ENCODE measurements at regions not wholly inside any gene's neighbourhood (a gene's known extent, or its start where the extent isn't known, plus 50 kb on each side); places are given as distances from the start of the nearest gene placed in this dataset.
A peak's percentile ranks its signal among the peaks of the same experiment; 100 is the strongest.

DNA sequence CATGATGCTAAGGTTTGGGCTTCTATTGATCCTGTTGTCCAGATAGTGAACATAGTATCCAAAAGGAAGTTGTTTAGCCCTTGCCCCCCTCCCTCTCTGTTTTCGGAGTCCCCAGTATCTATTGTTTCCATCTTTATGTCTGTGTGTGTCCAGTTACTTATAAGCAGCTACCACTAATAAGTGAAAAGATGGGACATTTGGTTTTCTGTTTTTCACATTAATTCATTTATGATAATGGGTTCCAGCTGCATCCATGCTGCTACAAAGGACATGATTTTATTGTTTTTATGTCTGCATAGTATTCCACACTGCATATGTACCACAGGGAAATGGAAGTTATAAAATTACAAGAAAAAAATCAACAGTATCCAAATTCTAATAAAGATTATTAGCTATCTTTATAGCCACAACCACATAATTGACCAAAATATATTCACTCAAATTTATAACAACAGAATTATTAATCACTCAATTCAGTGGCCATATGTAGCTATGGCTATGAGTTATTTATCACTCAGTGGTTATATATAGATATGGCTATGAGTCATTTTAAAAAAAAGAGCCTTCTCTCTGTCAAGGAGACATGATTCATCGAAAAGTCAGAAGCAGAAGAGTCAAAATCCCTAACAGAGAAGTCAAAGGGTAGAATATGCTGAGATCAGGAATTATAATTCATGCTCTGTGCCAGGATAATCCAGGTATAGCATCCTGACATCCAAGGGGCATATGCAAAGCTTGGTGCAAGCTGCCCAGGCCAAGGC lies 367.5 kb downstream of the DEPDC1B start:
- H3K27ac ChIP-seq (ENCODE audit: low read length), result no peak overlapping the region
- WGBS (ENCODE audit: insufficient coverage), result no CpG with 5 or more reads among the region's 2 CpGs

DNA sequence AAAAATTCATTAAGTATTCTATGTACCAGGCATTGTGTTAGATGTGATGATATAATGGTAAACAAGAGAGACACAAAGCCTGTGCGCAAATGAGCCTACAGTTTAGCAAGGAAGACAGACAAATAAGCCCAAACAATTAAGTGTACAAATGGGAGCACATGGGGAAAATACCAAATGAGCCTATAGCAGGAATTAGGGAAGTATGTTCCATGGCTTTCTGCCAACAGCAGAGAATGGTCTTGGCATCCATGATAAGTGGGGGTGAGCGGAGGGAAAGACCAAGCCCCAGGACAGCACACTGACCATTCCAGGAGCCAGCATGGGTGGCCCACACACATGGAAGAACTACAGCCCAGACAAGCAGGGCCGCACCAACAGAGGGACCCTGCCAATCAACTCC lies 369.7 kb downstream of the DEPDC1B start:
- H3K4me1 ChIP-seq (ENCODE audit: control insufficient read depth, insufficient read depth, low read length), result no peaks in the 10 kb centered on the region
- WGBS (ENCODE audit: insufficient coverage), result 100% methylated on average over 1 of the region's 3 CpGs
- no peaks in the 10 kb centered on the region for H3K9me3 ChIP-seq (replicated peaks; ENCODE audit: control insufficient read depth, low read depth, low read length)
- H3K27ac ChIP-seq (ENCODE audit: low read length), result no peak overlapping the region
- no peak overlapping the region for H3K4me3 ChIP-seq (ENCODE audit: low read length)
- no peak for DNase-seq
- no peaks in the 10 kb centered on the region for H3K27me3 ChIP-seq (ENCODE audit: control insufficient read depth, insufficient read depth, low read length)
- H3K36me3 ChIP-seq (ENCODE audit: control insufficient read depth, insufficient read depth, low read length), result no peaks in the 10 kb centered on the region

More for the DNA sequence above, 367.5 kb downstream of the DEPDC1B start:
- H3K4me1 ChIP-seq (ENCODE audit: control insufficient read depth, insufficient read depth, low read length), result no peaks in the 10 kb centered on the region
- no peaks in the 10 kb centered on the region for H3K36me3 ChIP-seq (ENCODE audit: control insufficient read depth, insufficient read depth, low read length)
- no peak for DNase-seq
- no peaks in the 10 kb centered on the region for H3K9me3 ChIP-seq (replicated peaks; ENCODE audit: control insufficient read depth, low read depth, low read length)
- no peak overlapping the region for H3K4me3 ChIP-seq (ENCODE audit: low read length)
- H3K27me3 ChIP-seq (ENCODE audit: control insufficient read depth, insufficient read depth, low read length), result no peaks in the 10 kb centered on the region

DNA sequence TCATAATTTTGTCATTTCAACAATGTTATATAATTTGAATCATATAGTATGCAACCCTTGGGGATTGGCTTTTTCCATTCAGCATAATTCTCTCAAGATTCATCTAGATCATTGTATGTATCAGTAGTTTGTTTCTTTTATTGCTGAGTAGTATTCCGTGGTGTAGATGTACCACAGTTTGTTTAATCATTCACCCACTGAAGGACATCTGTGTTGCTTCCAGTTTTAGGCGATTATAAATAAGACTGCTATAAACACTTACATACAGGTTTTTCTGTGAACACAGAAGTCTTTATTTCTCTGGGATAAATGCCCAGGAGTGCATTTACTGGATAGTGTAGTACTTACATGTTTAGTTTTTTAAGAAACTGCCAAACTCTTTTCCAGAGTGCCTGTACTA lies 374.1 kb downstream of the DEPDC1B start:
- no CpG with 5 or more reads among the region's 2 CpGs for WGBS (ENCODE audit: insufficient coverage)

DNA sequence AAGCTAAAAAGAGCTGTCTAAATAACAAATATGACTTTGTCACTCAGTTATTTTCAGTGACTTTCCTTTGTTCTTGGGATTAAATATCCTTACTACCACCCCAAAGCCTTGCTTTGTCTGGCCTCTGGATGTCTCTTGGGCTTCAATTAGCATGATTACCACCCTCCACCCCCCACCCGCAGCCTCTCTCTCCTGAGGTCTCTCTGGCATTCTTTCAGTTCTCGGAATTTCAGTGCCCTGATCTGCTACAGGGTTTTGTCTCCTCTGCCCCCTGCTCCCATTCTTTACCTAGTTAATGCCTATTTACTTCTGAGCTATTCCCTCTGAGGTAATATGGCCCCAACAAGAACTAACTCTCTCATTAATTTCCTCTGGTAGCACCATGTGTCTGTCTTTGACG lies 376.4 kb downstream of the DEPDC1B start:
- Histone ChIP-seq H3K4me3 (ENCODE audit: low read length) (no peak overlapping the region), H3K9me3 (replicated peaks; ENCODE audit: control insufficient read depth, low read depth, low read length) (no peaks in the 10 kb centered on the region), H3K36me3 (ENCODE audit: control insufficient read depth, insufficient read depth, low read length) (no peaks in the 10 kb centered on the region), H3K27ac (ENCODE audit: low read length) (no peak overlapping the region), H3K4me1 (ENCODE audit: control insufficient read depth, insufficient read depth, low read length) (no peaks in the 10 kb centered on the region), H3K27me3 (ENCODE audit: control insufficient read depth, insufficient read depth, low read length) (no peaks in the 10 kb centered on the region)
- no peak for DNase-seq
- 64% methylated on average over 2 of the region's 3 CpGs for WGBS (ENCODE audit: insufficient coverage)

More for the DNA sequence above, 374.1 kb downstream of the DEPDC1B start:
- Histone ChIP-seq H3K36me3 (ENCODE audit: control insufficient read depth, insufficient read depth, low read length) (no peaks in the 10 kb centered on the region), H3K27ac (ENCODE audit: low read length) (no peak overlapping the region), H3K27me3 (ENCODE audit: control insufficient read depth, insufficient read depth, low read length) (no peaks in the 10 kb centered on the region), H3K4me1 (ENCODE audit: control insufficient read depth, insufficient read depth, low read length) (no peaks in the 10 kb centered on the region), H3K9me3 (replicated peaks; ENCODE audit: control insufficient read depth, low read depth, low read length) (no peaks in the 10 kb centered on the region), H3K4me3 (ENCODE audit: low read length) (no peak overlapping the region)
- DNase-seq, result no peak

DNA sequence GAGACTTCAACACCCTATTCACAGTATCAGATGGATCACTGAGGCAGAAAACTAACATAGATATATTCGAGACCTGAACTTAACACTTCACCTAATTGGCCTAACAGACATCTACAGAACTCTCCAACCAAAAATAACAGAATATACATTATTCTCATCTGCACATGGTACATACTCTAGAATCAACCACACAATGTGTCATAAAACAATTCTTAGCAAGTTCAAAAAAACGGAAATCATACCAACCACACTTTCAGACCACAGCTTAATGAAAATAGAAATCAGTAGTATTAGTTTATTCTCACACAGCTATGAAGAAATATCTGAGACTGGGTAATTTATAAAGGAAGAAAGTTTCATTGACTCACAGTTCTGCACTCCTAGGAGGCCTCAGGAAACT lies 387.9 kb downstream of the DEPDC1B start:
- H3K27me3 ChIP-seq (ENCODE audit: control insufficient read depth, insufficient read depth, low read length), result no peaks in the 10 kb centered on the region
- DNase-seq, result no peak
- H3K4me3 ChIP-seq (ENCODE audit: low read length), result no peak overlapping the region
- H3K36me3 ChIP-seq (ENCODE audit: control insufficient read depth, insufficient read depth, low read length), result no peaks in the 10 kb centered on the region
- no peak overlapping the region for H3K27ac ChIP-seq (ENCODE audit: low read length)
- no CpG with 5 or more reads among the region's 2 CpGs for WGBS (ENCODE audit: insufficient coverage)
- H3K4me1 ChIP-seq (ENCODE audit: control insufficient read depth, insufficient read depth, low read length), result no peaks in the 10 kb centered on the region
- no peaks in the 10 kb centered on the region for H3K9me3 ChIP-seq (replicated peaks; ENCODE audit: control insufficient read depth, low read depth, low read length)

DNA sequence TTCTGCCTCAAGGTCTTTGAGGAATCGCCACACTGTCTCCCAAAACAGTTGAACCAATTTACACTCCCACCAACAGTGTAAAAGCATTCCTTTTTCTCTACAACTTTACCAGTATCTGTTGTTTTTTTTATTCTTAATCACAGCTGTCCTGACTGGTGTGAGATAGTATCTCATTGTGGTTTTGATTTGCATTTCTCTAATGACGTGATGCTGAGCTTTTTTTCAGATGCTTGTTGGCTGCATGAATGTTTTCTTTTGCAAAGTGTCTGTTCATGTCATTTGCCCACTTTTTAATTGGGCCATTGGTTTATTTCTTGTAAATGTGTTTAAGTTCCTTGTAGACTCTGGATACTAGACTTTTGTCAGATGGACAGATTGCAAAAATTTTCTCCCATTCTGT lies 400.0 kb downstream of the DEPDC1B start:
- Histone ChIP-seq H3K4me3 (ENCODE audit: low read length) (no peak overlapping the region), H3K27me3 (ENCODE audit: control insufficient read depth, insufficient read depth, low read length) (no peaks in the 10 kb centered on the region), H3K27ac (ENCODE audit: low read length) (no peak overlapping the region), H3K9me3 (replicated peaks; ENCODE audit: control insufficient read depth, low read depth, low read length) (no peaks in the 10 kb centered on the region), H3K36me3 (ENCODE audit: control insufficient read depth, insufficient read depth, low read length) (no peaks in the 10 kb centered on the region), H3K4me1 (ENCODE audit: control insufficient read depth, insufficient read depth, low read length) (no peaks in the 10 kb centered on the region)
- DNase-seq, result no peak
- 71% methylated on average over 1 of the region's 2 CpGs for WGBS (ENCODE audit: insufficient coverage)

DNA sequence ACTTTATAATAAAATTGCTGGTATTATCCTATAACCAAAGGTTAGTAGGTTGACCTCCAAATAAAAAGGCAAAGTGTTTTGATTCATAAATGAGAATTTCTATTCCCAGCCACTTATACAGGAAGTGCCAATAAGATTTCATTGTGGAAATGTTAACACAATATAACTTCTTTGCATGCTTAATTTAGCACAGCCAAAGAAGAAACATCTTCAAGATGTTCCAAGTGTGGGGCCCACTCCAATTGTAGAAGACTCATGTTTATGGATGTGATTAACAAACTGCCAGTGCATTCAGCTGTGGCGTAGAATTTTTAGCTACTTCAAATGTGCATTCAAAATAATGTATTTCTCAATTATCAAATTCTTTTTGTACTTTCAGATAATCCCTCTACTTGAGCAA lies 402.3 kb downstream of the DEPDC1B start:
- no peaks in the 10 kb centered on the region for H3K36me3 ChIP-seq (ENCODE audit: control insufficient read depth, insufficient read depth, low read length)
- H3K4me1 ChIP-seq (ENCODE audit: control insufficient read depth, insufficient read depth, low read length), result no peaks in the 10 kb centered on the region
- H3K27ac ChIP-seq (ENCODE audit: low read length), result no peak overlapping the region
- WGBS (ENCODE audit: insufficient coverage), result no CpG with 5 or more reads among the region's 1 CpG
- no peak overlapping the region for H3K4me3 ChIP-seq (ENCODE audit: low read length)
- peak; percentile 9 for DNase-seq
- H3K9me3 ChIP-seq (replicated peaks; ENCODE audit: control insufficient read depth, low read depth, low read length), result no peaks in the 10 kb centered on the region
- H3K27me3 ChIP-seq (ENCODE audit: control insufficient read depth, insufficient read depth, low read length), result no peaks in the 10 kb centered on the region

DNA sequence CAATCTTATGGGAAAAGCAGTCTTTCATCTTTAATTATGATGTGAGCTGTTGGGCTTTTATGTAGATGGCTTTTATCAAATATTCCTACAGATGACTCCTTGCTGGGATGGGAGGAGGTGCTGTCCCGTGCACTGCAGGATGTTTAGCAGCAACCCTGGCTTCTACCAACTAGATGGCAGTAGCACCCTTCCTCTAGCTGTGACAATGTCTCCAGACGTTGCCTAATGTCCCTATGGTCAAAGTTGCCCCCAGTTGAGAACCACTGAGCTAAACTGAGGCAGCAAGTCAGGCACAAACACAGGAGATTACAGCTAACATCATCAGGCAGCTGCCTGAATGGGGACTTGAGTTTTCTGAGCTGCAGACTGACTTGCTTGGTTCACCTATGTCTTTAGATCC lies 401.9 kb upstream of the PDE4D start:
- no peaks in the 10 kb centered on the region for H3K4me1 ChIP-seq (ENCODE audit: control insufficient read depth, insufficient read depth, low read length)
- 0% methylated on average over 1 of the region's 2 CpGs for WGBS (ENCODE audit: insufficient coverage)
- no peak overlapping the region for H3K4me3 ChIP-seq (ENCODE audit: low read length)
- H3K36me3 ChIP-seq (ENCODE audit: control insufficient read depth, insufficient read depth, low read length), result no peaks in the 10 kb centered on the region
- no peak overlapping the region for H3K27ac ChIP-seq (ENCODE audit: low read length)
- H3K9me3 ChIP-seq (replicated peaks; ENCODE audit: control insufficient read depth, low read depth, low read length), result no peaks in the 10 kb centered on the region
- H3K27me3 ChIP-seq (ENCODE audit: control insufficient read depth, insufficient read depth, low read length), result no peaks in the 10 kb centered on the region
- peak; percentile 7 for DNase-seq

DNA sequence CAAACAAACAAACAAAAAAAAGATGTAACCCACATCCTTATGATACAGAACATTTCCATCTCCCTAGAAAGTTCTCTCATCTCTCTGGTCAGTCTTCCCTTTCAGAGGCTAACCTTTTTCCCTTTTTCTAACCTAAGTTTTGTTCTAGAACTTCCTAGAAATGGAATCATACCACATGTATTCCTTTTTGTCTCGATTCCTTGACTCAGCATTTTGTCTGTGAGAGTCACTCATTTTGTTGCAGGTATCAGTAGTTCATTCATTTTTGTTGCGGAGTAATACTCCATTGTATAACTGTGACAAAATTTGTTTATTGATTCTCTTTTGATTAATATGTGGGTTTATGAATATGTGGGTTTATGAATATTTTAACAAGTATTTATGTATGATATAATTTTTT lies 400.0 kb upstream of the PDE4D start:
- Histone ChIP-seq H3K9me3 (replicated peaks; ENCODE audit: control insufficient read depth, low read depth, low read length) (no peaks in the 10 kb centered on the region), H3K27me3 (ENCODE audit: control insufficient read depth, insufficient read depth, low read length) (no peaks in the 10 kb centered on the region), H3K4me3 (ENCODE audit: low read length) (no peak overlapping the region), H3K4me1 (ENCODE audit: control insufficient read depth, insufficient read depth, low read length) (no peaks in the 10 kb centered on the region), H3K27ac (ENCODE audit: low read length) (no peak overlapping the region), H3K36me3 (ENCODE audit: control insufficient read depth, insufficient read depth, low read length) (no peaks in the 10 kb centered on the region)
- DNase-seq, result no peak
- WGBS (ENCODE audit: insufficient coverage), result no CpG with 5 or more reads among the region's 2 CpGs

DNA sequence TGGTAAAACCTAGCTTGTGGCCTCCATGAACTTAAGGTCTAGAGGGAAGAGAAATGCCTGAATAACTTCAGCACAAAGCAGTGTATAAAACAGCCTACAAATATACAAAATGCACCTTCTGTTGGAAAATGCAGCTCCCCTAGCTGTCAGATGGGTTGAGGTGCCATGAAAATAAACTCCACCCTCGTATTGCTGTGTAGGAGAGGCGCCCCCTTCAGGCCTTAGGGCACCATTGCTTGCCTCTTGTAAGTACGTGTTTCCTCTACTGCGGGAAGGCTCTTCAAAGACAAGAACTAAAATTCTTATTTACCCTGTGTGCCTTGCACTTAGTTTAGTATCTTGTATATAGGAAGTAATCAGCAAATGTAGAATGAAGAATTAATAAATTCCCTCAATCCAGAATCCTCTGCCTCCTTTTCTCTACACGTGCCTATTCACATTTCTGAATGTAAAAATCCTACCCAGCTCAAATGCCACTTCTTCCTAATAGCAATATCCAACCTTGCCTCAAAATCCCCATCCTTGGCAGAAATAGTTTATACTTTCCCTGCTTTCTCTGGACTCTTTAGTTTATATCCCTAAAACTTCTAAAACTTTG lies 393.7 kb upstream of the PDE4D start:
- Histone ChIP-seq H3K27me3 (ENCODE audit: control insufficient read depth, insufficient read depth, low read length) (no peaks in the 10 kb centered on the region), H3K36me3 (ENCODE audit: control insufficient read depth, insufficient read depth, low read length) (no peaks in the 10 kb centered on the region), H3K4me1 (ENCODE audit: control insufficient read depth, insufficient read depth, low read length) (no peaks in the 10 kb centered on the region), H3K9me3 (replicated peaks; ENCODE audit: control insufficient read depth, low read depth, low read length) (no peaks in the 10 kb centered on the region), H3K4me3 (ENCODE audit: low read length) (no peak overlapping the region), H3K27ac (ENCODE audit: low read length) (no peak overlapping the region)
- DNase-seq, result peak; percentile 18
- 67% methylated on average over 1 of the region's 5 CpGs for WGBS (ENCODE audit: insufficient coverage)
